Loucy (cell line): ENCODE measurements at regions not wholly inside any gene's neighbourhood (a gene's known extent, or its start where the extent isn't known, plus 50 kb on each side); places are given as distances from the start of the nearest gene placed in this dataset.

Experiments used
- H2AFZ ChIP-seq: fragments of 200-600 bp; sonication (generic); 2 replicates; pipeline ENCODE4 v1.6.0; 2016; ENCODE audit warnings: antibody characterized with exemption, mild to moderate bottlenecking, low read length, moderate library complexity
- H3F3A ChIP-seq: fragments of 200-600 bp; 2 replicates; pipeline ENCODE4 v1.6.0; 2016; ENCODE audit warnings: antibody characterized with exemption, low read depth, mild to moderate bottlenecking
- H3K27me3 ChIP-seq: fragments of 200-600 bp; sonication (generic); 2 replicates; pipeline ENCODE4 v1.6.1; 2014; ENCODE audit warnings: low read length, mild to moderate bottlenecking; ENCODE audit not compliant: insufficient read depth, poor library complexity, severe bottlenecking
- H3K36me3 ChIP-seq: fragments of 200-600 bp; sonication (generic); 2 replicates; pipeline ENCODE4 v1.6.1; 2016; ENCODE audit warnings: low read length; ENCODE audit not compliant: insufficient read depth
- H3K4me1 ChIP-seq: fragments of 200-600 bp; sonication (generic); 2 replicates; pipeline ENCODE4 v1.5.1; 2014; ENCODE audit warnings: low read length, mild to moderate bottlenecking; ENCODE audit not compliant: insufficient read depth, poor library complexity, severe bottlenecking
- H3K4me2 ChIP-seq: fragments of 200-600 bp; sonication (generic); 2 replicates; pipeline ENCODE4 v1.6.0; 2014; ENCODE audit warnings: antibody characterized with exemption, low read length, low read depth, mild to moderate bottlenecking; ENCODE audit not compliant: poor library complexity, severe bottlenecking
- H3K4me3 ChIP-seq: fragments of 200-600 bp; sonication (generic); 2 replicates; pipeline ENCODE4 v1.5.1; 2014; ENCODE audit warnings: low read length, mild to moderate bottlenecking, mixed read lengths; ENCODE audit not compliant: poor library complexity, severe bottlenecking
- H3K79me2 ChIP-seq: fragments of 200-600 bp; sonication (generic); 2 replicates; pipeline ENCODE4 v1.6.1; 2014; ENCODE audit warnings: low read length; ENCODE audit not compliant: insufficient read depth
- H3K9ac ChIP-seq: fragments of 200-600 bp; sonication (generic); 2 replicates; pipeline ENCODE4 v1.6.0; 2014; ENCODE audit warnings: mild to moderate bottlenecking, low read depth, low read length, moderate library complexity; ENCODE audit not compliant: poor library complexity, severe bottlenecking
- H3K9me2 ChIP-seq: fragments of 200-600 bp; sonication (generic); replicated peaks from 2 replicates; pipeline ENCODE4 v1.6.1; 2016; ENCODE audit warnings: low read depth, low read length, mixed read lengths
- H3K9me3 ChIP-seq: fragments of 200-600 bp; sonication (generic); 2 replicates; pipeline ENCODE4 v1.6.1; 2014; ENCODE audit warnings: mild to moderate bottlenecking, antibody characterized with exemption, low read length, low read depth; ENCODE audit not compliant: insufficient read depth
- H4K20me1 ChIP-seq: fragments of 200-600 bp; sonication (generic); 2 replicates; pipeline ENCODE4 v1.6.0; 2014; ENCODE audit warnings: antibody characterized with exemption, low read length, mild to moderate bottlenecking; ENCODE audit not compliant: insufficient read depth, poor library complexity, severe bottlenecking
- CTCF ChIP-seq: fragments of 200-600 bp; sonication (generic); conservative IDR thresholded peaks from 2 replicates; pipeline ENCODE4 v1.5.1; 2014; ENCODE audit warnings: mild to moderate bottlenecking, antibody characterized with exemption, low read length
- EZH2phosphoT487 ChIP-seq: fragments of 200-600 bp; IDR thresholded peaks from 2 replicates; pipeline ENCODE4 v1.6.1; 2018; ENCODE audit warnings: antibody characterized with exemption, mild to moderate bottlenecking, moderate library complexity, borderline replicate concordance

GRCh38 chr4:134666640-134667039, 465.1 kb upstream of the PABPC4L start:
- no peak for TF ChIP-seq CTCF
- Histone ChIP-seq H3K9ac (no peak overlapping the region), H3K4me1 (no peaks in the 10 kb centered on the region), H2AFZ (no peak overlapping the region), H3F3A (no peaks in the 10 kb centered on the region), H3K79me2 (no peaks in the 10 kb centered on the region), H3K9me2 (no peaks in the 10 kb centered on the region), H3K36me3 (no peaks in the 10 kb centered on the region), H3K4me3 (no peak overlapping the region), H3K9me3 (no peaks in the 10 kb centered on the region), H4K20me1 (no peaks in the 10 kb centered on the region), H3K4me2 (no peak overlapping the region), H3K27me3 (no peaks in the 10 kb centered on the region)

GRCh38 chr4:134665429-134665828, 463.8 kb upstream of the PABPC4L start:
- H3K9me2 ChIP-seq, result no peaks in the 10 kb centered on the region
- H3K4me3 ChIP-seq, result no peak overlapping the region
- H3K4me2 ChIP-seq, result no peak overlapping the region
- H4K20me1 ChIP-seq, result no peaks in the 10 kb centered on the region
- TF ChIP-seq EZH2phosphoT487, result no peak
- TF ChIP-seq CTCF, result no peak
- no peak overlapping the region for H2AFZ ChIP-seq
- H3K36me3 ChIP-seq, result no peaks in the 10 kb centered on the region
- no peaks in the 10 kb centered on the region for H3F3A ChIP-seq
- no peaks in the 10 kb centered on the region for H3K79me2 ChIP-seq
- no peaks in the 10 kb centered on the region for H3K9me3 ChIP-seq
- no peak overlapping the region for H3K9ac ChIP-seq
- no peaks in the 10 kb centered on the region for H3K4me1 ChIP-seq
- no peaks in the 10 kb centered on the region for H3K27me3 ChIP-seq

GRCh38 chr4:134663742-134664141, 462.2 kb upstream of the PABPC4L start:
- Histone ChIP-seq H3K79me2 (no peaks in the 10 kb centered on the region), H3K4me1 (no peaks in the 10 kb centered on the region), H3K27me3 (no peaks in the 10 kb centered on the region), H3K4me3 (no peak overlapping the region), H3F3A (no peaks in the 10 kb centered on the region), H3K4me2 (no peak overlapping the region), H2AFZ (no peak overlapping the region), H4K20me1 (no peaks in the 10 kb centered on the region), H3K9me2 (no peaks in the 10 kb centered on the region), H3K9me3 (no peaks in the 10 kb centered on the region), H3K36me3 (no peaks in the 10 kb centered on the region), H3K9ac (no peak overlapping the region)
- no peak for TF ChIP-seq EZH2phosphoT487
- TF ChIP-seq CTCF, result no peak
